ENCODE measurements at regions not wholly inside any gene's neighbourhood (a gene's known extent, or its start where the extent isn't known, plus 50 kb on each side); places are given as distances from the start of the nearest gene placed in this dataset.

DNA sequence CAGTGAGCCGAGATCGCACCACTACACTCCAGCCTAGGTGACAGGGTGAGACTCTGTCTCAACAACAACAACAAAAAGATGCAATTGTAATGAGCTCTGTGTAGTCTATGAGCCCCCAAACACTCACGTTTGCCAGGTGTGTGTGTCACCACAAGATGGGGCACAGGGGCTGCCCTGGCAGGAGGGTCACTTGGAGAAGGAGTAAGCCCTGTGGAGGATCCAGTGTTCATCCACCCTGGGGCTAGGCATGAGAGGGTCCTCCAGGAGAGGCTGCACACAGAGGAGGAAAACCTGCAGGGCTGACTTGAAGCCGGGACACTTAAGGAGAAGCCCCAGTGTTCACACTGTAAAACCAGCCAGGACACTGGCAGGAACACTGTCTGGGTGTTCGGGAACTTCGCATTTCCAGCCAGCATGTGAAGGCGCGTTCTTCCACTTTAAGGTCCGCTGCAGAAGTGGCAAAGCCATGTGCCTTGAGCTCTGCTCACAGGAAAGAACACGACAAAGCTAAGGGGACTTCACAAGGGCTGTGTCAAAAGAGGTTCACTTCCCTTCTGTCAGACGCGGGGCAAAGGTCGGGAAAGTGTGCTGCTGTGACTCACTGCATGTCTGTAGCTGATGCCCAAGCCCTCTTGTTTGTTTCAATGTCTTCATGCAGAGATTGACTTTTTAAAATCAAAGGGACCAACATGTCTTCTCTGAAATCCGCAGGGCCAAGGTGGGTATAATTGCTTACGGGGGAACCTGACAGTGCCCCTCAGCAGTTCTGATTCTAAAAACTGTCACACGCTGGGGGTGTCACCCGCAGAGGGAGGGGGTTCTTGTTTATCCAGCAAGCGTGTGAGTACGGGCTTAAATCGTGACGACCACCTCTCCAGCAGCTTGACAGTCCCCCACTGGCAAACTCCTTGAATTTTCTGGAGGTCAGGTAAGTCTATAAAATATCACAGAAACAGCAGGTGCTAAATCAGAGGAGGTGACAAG, 102.8 kb downstream of the RIPK4 start (continued):
- TF ChIP-seq, protein P1, sequence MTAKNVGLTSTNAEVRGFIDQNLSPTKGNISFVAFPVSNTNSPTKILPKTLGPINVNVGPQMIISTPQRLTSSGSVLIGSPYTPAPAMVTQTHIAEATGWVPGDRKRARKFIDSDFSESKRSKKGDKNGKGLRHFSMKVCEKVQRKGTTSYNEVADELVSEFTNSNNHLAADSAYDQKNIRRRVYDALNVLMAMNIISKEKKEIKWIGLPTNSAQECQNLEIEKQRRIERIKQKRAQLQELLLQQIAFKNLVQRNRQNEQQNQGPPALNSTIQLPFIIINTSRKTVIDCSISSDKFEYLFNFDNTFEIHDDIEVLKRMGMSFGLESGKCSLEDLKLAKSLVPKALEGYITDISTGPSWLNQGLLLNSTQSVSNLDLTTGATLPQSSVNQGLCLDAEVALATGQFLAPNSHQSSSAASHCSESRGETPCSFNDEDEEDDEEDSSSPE (CRISPR knock-in tag; IDR thresholded peaks at IDR 0.05): no peak
- TF ChIP-seq ZNF619 (CRISPR knock-in tag; IDR thresholded peaks at IDR 0.05) (no peak), CHCHD3 (CRISPR knock-in tag; IDR thresholded peaks at IDR 0.05) (no peak), SPEN (CRISPR knock-in tag; IDR thresholded peaks at IDR 0.05; ENCODE audit: low read depth) (no peak), SIN3B (IDR thresholded peaks at IDR 0.05; ENCODE audit: low read length) (no peak), ZSCAN25 (CRISPR knock-in tag; IDR thresholded peaks at IDR 0.05) (no peak), ZNF7 (CRISPR knock-in tag; IDR thresholded peaks at IDR 0.05) (0 out of 2 replicates have a peak, but pooled peaks have one; percentile 21), EHMT2 (IDR thresholded peaks at IDR 0.05; ENCODE audit: borderline replicate concordance, low read depth, low read length) (no peak), DPF2 (CRISPR knock-in tag; IDR thresholded peaks at IDR 0.05; ENCODE audit: borderline replicate concordance, low read depth) (no peak), ZNF430 (CRISPR knock-in tag; IDR thresholded peaks at IDR 0.05) (no peak), POLR2A (IDR thresholded peaks at IDR 0.05; ENCODE audit: insufficient read depth in 1 of 2, low read depth in 2 of 2, low read length in 2 of 2) (no peak), NR2F1 (CRISPR knock-in tag; IDR thresholded peaks at IDR 0.05) (peak; percentile 56 to 60)
- TF ChIP-seq, protein P2, sequence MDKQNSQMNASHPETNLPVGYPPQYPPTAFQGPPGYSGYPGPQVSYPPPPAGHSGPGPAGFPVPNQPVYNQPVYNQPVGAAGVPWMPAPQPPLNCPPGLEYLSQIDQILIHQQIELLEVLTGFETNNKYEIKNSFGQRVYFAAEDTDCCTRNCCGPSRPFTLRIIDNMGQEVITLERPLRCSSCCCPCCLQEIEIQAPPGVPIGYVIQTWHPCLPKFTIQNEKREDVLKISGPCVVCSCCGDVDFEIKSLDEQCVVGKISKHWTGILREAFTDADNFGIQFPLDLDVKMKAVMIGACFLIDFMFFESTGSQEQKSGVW (CRISPR knock-in tag; IDR thresholded peaks at IDR 0.05; ENCODE audit: borderline replicate concordance): no peak
- TF ChIP-seq, protein P3, sequence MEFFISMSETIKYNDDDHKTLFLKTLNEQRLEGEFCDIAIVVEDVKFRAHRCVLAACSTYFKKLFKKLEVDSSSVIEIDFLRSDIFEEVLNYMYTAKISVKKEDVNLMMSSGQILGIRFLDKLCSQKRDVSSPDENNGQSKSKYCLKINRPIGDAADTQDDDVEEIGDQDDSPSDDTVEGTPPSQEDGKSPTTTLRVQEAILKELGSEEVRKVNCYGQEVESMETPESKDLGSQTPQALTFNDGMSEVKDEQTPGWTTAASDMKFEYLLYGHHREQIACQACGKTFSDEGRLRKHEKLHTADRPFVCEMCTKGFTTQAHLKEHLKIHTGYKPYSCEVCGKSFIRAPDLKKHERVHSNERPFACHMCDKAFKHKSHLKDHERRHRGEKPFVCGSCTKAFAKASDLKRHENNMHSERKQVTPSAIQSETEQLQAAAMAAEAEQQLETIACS (CRISPR knock-in tag; IDR thresholded peaks at IDR 0.05): no peak

All from HepG2 (cell line).